Gastrocnemius medialis (tissue), 4 donors: ENCODE measurements at regions not wholly inside any gene's neighbourhood (a gene's known extent, or its start where the extent isn't known, plus 50 kb on each side); places are given as distances from the start of the nearest gene placed in this dataset.

ENCODE experiments used
- POLR2A ChIP-seq, 2 donors: fragments of 450-650 bp; IDR thresholded peaks; one replicate each; pipeline ENCODE4 v1.6.1; 2017; ENCODE audit warnings: antibody characterized with exemption in 2 of 2, mild to moderate bottlenecking in 2 of 2, moderate library complexity in 2 of 2
- TF ChIP-seq, protein P1 (sequence below), 5 experiments: fragments of 450-650 bp in 3 of 5; fragments of 200-600 bp in 2 of 5; sonication (generic) in 2 of 5; IDR thresholded peaks in 4 of 5; conservative IDR thresholded peaks in 1 of 5; 1 replicate in 4 of 5; 2 replicates in 1 of 5; pipeline ENCODE4 v1.5.1; 2016 to 2019; ENCODE audit warnings: antibody characterized with exemption in 5 of 5, mild to moderate bottlenecking in 3 of 5, moderate library complexity in 3 of 5

- no peak for TF ChIP-seq POLR2A (IDR thresholded peaks at IDR 0.05)
- TF ChIP-seq, protein P1, sequence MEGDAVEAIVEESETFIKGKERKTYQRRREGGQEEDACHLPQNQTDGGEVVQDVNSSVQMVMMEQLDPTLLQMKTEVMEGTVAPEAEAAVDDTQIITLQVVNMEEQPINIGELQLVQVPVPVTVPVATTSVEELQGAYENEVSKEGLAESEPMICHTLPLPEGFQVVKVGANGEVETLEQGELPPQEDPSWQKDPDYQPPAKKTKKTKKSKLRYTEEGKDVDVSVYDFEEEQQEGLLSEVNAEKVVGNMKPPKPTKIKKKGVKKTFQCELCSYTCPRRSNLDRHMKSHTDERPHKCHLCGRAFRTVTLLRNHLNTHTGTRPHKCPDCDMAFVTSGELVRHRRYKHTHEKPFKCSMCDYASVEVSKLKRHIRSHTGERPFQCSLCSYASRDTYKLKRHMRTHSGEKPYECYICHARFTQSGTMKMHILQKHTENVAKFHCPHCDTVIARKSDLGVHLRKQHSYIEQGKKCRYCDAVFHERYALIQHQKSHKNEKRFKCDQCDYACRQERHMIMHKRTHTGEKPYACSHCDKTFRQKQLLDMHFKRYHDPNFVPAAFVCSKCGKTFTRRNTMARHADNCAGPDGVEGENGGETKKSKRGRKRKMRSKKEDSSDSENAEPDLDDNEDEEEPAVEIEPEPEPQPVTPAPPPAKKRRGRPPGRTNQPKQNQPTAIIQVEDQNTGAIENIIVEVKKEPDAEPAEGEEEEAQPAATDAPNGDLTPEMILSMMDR (IDR thresholded peaks at IDR 0.05 in 4 of 5, conservative IDR thresholded peaks at IDR 0.05 in 1 of 5): no peak
These were observed 453.2 kb upstream of the PTCHD4 start for GRCh38 chr6:48564036-48564820.
